ENCODE measurements at regions not wholly inside any gene's neighbourhood (a gene's known extent, or its start where the extent isn't known, plus 50 kb on each side); places are given as distances from the start of the nearest gene placed in this dataset.
A peak's percentile ranks its signal among the peaks of the same experiment; 100 is the strongest.

DNA sequence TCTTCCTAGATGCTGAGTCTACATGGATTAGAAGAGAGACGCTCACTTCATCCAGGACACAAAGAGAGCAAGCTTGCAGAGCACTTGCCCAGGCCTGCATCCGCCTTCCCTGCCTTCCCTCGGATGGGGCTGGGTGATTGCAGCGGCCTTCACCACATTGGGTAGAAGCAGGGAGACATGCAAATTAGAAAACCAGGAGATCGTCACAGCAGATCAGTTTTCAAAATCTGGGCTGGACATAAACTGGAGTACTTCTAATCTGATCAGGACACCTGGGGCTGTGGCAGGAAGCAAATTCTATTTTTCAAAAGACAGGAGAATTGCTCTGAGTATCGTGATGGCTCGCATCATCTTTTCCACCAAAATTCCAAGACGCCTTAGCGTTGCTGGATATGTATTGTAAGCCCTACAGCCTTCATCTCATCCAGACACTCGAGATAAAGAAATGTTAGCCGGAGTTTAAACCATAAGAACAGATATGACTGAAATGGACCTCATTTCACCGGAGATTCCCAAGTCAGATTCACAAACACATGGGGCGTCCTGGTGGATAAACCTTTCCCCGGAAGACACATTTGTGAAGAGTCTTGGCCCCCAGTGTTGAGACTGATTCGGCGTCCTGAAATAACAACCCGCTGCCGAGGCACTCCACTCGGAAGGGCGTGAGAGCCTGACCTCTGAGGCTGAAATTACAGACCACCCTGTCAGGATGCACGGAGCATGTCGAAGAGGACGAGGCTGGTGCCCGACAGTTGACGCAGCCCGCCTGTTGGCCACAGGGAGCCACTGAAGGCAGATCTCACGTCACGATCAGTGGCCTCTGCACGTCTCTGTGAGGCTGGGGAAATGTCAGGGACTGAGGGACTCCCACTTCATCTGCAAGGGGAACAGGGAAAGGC, 91.2 kb upstream of the PARD3 start:
- DNase-seq (peak; percentile 87 to 95 (median 91)), FAIRE-seq (peak; percentile 33)
- Histone ChIP-seq H3K27ac (ENCODE audit: low read depth in 2 of 2, low read length in 2 of 2) (no peak overlapping the region), H3K27me3 (ENCODE audit: control insufficient read depth, insufficient read depth, low read length) (no peaks in the 10 kb centered on the region), H3K9ac (ENCODE audit: low read length in 3 of 3) (no peak overlapping the region), H3K4me1 (ENCODE audit: control insufficient read depth in 2 of 3, insufficient read depth in 2 of 3, low read depth in 1 of 3, low read length in 3 of 3) (peaks cover 2 to 9% (median 3%) of the 10 kb centered on the region in 3 donors), H3K9me3 (ENCODE audit: control insufficient read depth in 2 of 3, insufficient read depth in 1 of 3, low read length in 3 of 3) (no peaks in the 10 kb centered on the region), H3K36me3 (ENCODE audit: control insufficient read depth in 2 of 3, insufficient read depth in 3 of 3, low read length in 3 of 3) (no peaks in the 10 kb centered on the region), H3K4me3 (ENCODE audit: low read length in 3 of 3) (peak overlapping the region; percentile 5 to 48 (median 9))
- TF ChIP-seq, protein P1, sequence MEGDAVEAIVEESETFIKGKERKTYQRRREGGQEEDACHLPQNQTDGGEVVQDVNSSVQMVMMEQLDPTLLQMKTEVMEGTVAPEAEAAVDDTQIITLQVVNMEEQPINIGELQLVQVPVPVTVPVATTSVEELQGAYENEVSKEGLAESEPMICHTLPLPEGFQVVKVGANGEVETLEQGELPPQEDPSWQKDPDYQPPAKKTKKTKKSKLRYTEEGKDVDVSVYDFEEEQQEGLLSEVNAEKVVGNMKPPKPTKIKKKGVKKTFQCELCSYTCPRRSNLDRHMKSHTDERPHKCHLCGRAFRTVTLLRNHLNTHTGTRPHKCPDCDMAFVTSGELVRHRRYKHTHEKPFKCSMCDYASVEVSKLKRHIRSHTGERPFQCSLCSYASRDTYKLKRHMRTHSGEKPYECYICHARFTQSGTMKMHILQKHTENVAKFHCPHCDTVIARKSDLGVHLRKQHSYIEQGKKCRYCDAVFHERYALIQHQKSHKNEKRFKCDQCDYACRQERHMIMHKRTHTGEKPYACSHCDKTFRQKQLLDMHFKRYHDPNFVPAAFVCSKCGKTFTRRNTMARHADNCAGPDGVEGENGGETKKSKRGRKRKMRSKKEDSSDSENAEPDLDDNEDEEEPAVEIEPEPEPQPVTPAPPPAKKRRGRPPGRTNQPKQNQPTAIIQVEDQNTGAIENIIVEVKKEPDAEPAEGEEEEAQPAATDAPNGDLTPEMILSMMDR (IDR thresholded peaks at IDR 0.05; ENCODE audit: borderline replicate concordance, extremely low read depth, insufficient read depth) = no peak
- intact Hi-C loops (cut with DNase I) = no loop called here

- Histone ChIP-seq H3K27me3 (ENCODE audit: control insufficient read depth, insufficient read depth, low read length) (no peaks in the 10 kb centered on the region), H3K4me1 (ENCODE audit: control insufficient read depth in 2 of 3, insufficient read depth in 2 of 3, low read depth in 1 of 3, low read length in 3 of 3) (peaks cover 2 to 9% (median 3%) of the 10 kb centered on the region in 3 donors), H3K9ac (ENCODE audit: low read length in 3 of 3) (no peak overlapping the region), H3K36me3 (ENCODE audit: control insufficient read depth in 2 of 3, insufficient read depth in 3 of 3, low read length in 3 of 3) (no peaks in the 10 kb centered on the region), H3K9me3 (ENCODE audit: control insufficient read depth in 2 of 3, insufficient read depth in 1 of 3, low read length in 3 of 3) (no peaks in the 10 kb centered on the region), H3K27ac (ENCODE audit: low read depth in 2 of 2, low read length in 2 of 2) (no peak overlapping the region), H3K4me3 (ENCODE audit: low read length in 3 of 3) (no peak overlapping the region)
- FAIRE-seq (no peak), DNase-seq (peak in 3 of 5 donors; percentile 24 to 67 (median 34))
- intact Hi-C loops (cut with DNase I) = no loop called here
- TF ChIP-seq, protein P1 (IDR thresholded peaks at IDR 0.05; ENCODE audit: borderline replicate concordance, extremely low read depth, insufficient read depth) = no peak
Measured at GRCh38 chr10:34905200-34905927, 90.3 kb upstream of the PARD3 start.

- Histone ChIP-seq H3K27ac (ENCODE audit: low read depth in 2 of 2, low read length in 2 of 2) (no peak overlapping the region), H3K27me3 (ENCODE audit: control insufficient read depth, insufficient read depth, low read length) (no peaks in the 10 kb centered on the region), H3K36me3 (ENCODE audit: control insufficient read depth in 2 of 3, insufficient read depth in 3 of 3, low read length in 3 of 3) (no peaks in the 10 kb centered on the region), H3K9ac (ENCODE audit: low read length in 3 of 3) (no peak overlapping the region), H3K4me3 (ENCODE audit: low read length in 3 of 3) (no peak overlapping the region), H3K4me1 (ENCODE audit: control insufficient read depth in 2 of 3, insufficient read depth in 2 of 3, low read depth in 1 of 3, low read length in 3 of 3) (peaks cover 2 to 9% (median 3%) of the 10 kb centered on the region in 3 donors), H3K9me3 (ENCODE audit: control insufficient read depth in 2 of 3, insufficient read depth in 1 of 3, low read length in 3 of 3) (no peaks in the 10 kb centered on the region)
- FAIRE-seq (no peak), DNase-seq (no peak)
- TF ChIP-seq, protein P1 (IDR thresholded peaks at IDR 0.05; ENCODE audit: borderline replicate concordance, extremely low read depth, insufficient read depth) = no peak
- intact Hi-C loops (cut with DNase I) = no loop called here
Measured at GRCh38 chr10:34904191-34904590, 89.1 kb upstream of the PARD3 start.
